T-helper 1 cell (primary cell): ENCODE measurements at regions not wholly inside any gene's neighbourhood (a gene's known extent, or its start where the extent isn't known, plus 50 kb on each side); places are given as distances from the start of the nearest gene placed in this dataset.
"Not testable (repeated sequence)": the region's sequence is repeated elsewhere in the genome, so short reads cannot be mapped to it uniquely, and the experiment has no call there.

Experiments used
- DNase-seq, 5 donors: peaks; one replicate each; pipeline ENCODE4 v3.0.0-alpha.2; 2012 to 2020

DNA sequence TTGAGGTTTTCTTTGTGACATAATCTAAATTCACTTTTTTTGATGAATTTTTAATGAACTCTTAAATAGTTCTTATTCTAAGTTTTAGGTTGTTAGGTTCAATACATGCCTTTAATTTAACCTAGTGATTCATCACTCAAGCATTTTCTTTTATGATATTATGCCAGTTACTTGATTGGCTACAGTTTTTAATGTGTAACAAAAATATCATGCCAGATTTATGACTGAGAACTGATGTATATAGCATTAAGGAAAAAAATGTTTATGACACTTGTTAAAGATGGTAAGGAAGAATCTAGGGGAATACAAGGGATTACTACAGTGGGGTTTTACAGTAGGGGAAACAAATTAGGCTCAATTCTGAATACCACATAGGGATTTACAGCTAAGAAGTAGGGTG, 103.1 kb downstream of the VGLL3 start:
- DNase-seq: no peak

DNA sequence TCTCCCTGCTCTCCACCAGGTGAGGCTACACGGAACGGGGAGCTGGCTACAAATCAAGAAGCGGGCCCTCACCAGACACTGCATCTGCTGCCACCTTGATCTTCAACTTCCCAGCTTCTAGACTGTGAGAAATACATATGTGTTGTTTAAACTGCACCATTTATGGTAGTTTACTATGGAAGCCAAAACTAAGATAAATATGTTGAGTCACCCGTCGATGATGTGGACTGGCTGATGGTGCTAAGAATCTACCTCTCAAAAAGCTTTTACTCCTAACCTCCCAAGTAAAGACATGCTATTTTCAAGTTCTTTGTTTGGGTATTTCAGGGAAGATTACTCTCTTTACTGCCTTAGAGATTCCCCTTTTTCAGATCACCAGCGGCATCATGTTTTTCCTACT, 110.9 kb downstream of the VGLL3 start:
- DNase-seq: no peak

DNA sequence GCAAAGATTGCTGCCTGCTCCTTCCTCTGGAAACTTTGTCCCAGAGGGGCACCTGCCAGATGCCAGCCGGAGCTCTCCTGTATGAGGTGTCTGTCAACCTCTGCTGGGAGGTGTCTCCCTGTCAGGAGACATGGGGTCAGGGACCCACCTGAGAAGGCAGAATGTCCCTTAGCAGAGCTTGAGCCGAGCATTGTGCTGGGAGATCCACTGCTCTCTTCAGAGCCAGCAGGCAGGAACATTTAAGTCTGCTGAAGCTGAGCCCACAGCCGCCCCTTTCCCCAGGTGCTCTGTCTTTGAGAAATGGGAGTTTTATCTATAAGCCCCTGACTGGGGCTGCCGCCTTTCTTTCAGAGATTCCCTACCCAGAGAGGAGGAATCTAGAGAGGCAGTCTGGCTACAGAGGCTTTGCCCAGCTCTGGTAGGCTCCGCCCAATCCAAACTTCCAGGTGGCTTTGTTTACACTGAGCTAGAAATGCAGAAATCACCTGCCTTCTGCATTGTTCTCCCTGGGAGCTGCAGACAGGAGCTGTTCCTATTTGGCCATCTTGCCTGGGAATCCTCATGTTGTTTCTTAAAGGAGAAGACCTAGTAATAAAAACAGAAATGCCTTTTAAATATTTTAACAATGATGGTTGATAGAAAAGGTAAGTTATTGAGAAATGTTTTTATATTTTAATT, 114.3 kb downstream of the VGLL3 start:
- not testable (repeated sequence) for DNase-seq

DNA sequence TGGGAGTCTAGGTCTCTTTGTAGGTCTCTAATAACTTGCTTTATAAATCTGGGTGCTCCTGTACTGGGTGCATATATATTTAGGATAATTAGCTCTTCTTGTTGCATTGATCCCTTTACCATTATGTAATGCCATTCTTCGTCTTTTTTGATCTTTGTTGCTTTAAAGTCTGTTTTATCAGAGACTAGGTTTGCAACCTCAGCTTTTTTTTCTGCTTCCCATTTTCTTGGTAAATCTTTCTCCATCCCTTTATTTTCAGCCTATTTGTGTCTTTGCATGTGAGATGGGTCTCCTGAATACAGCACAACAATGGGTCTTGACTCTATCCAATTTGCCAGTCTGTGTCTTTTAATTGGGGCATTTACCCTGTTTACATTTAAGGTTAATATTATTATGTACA, 116.2 kb downstream of the VGLL3 start:
- DNase-seq: not testable (repeated sequence)

DNA sequence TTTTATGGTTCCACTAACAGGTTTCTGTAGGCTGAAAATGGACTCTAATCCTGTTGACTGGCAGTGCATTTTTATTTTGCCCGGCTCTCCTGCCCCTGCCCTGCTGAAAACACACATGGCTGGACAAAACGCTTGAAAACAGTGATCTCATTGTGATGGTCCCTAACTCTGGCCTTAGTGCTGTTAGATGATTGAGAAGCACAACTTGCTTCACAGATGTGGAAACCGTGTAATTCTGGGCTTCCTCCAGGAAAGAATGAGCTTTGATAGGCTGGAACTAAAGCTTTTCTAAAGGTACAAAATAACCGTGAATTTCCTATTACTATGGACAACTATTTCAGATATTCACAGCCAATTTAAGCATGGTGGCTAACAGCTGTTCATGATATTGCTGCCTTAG, 121.4 kb downstream of the VGLL3 start:
- no peak for DNase-seq

DNA sequence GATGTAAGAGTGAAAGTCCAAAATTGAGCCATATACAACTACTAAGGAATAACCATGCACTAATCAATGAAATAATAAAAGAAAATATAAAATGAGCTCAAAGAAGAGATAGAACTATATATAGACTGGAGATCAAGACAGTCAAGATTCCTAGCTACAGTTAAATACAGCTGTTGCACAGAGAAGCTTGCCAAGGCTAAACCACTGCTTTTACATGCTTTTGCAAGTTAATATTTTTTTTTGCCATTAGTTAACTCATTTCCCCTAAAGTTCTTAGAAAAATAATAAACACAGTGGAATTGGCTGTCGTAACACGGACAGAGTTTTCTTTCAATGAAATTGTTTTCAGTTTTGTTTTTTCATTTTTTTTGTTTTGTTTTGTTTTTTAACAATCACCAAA, 123.0 kb downstream of the VGLL3 start:
- DNase-seq: no peak

DNA sequence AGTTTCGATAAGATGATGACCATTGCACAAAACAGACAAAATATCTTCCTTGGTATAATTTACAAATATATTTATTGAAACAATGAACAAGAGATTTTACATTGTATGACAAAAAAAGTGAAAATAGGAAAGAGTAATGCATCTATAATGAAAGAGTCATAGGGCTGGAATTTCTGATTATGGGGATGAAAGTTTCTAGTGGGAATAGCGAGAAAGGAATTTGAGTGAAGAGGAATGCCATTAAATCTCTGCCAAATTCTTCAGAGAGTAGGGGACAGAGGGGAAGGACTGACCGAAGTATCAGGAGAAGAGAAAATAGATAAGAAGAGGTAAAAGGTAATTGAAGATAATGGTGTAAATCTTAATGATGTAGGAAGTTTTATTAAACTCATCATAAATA, 125.4 kb downstream of the VGLL3 start:
- DNase-seq: no peak

DNA sequence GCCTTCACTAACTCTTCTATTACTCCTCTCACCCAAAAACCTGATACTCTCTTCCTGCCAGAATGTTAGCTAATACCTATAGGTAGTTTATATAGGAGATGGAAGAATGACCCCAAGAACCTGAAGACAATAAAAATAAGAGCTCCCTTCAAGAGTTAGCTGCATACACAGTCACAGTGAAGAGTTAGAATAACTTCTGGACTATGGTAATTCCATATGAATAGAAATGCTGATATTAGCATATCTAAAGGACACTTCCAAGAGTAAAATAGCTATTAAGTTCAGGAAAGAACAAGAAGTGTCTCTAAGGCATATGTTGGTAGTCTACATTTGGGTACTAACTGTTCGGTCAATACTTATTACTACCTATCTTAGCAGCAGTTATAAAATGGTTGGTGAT, 134.2 kb downstream of the VGLL3 start:
- DNase-seq: no peak

DNA sequence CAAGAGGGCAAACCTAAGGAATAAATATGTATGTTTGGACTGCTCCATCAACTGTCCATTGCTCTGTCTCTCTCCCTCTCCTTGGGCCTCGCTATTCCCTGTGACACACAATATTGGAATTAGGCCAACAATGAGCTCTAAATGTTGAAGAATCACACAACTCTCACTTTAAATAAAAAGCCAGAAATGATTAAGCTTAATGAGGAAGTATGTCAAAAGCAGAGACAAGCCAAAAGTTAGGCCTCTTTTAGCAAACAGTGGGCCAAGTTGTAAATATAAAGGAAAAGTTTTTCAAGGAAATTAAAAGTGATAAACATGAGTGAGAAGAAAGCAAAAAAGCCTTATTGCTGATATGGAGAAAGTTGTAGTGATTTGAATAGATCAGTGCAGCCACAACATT, 141.0 kb downstream of the VGLL3 start:
- DNase-seq: no peak

DNA sequence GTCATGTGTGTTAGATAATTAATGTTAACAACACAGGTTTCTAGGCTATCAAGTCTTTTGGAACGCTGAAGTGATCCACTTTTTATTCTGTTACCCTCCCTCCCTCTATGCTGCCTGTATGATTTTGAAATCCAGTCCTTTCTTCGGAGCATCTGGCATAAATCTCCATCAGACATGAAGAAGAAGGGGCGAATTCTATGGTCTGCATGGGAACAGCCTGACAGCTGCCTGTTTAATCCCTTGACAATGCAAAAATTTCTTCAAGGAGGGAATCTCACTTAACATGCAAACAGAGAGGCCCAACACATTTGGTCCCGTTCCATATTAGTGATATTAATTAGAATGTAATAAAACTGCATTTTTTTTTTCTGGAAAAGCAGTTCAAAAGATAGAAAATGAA, 145.2 kb downstream of the VGLL3 start:
- no peak for DNase-seq

DNA sequence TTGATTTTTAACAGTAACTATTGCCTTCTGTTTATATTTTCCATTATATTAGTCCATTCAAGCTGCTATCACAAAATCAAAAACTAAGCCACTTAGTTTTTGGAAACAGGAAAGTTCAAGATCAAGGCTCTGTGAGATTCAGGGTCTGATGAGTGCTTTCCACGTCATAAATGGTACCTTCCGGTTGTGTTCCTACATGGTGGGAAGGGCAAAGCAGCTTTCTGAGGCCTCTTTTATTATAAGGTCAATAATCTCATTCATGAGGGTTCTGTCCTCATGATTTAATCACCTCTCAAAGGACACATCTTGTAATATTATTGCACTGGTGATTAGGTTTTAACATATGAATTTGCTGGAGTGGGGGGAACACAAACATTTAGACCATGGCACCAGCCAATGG, 152.0 kb downstream of the VGLL3 start:
- DNase-seq: no peak

DNA sequence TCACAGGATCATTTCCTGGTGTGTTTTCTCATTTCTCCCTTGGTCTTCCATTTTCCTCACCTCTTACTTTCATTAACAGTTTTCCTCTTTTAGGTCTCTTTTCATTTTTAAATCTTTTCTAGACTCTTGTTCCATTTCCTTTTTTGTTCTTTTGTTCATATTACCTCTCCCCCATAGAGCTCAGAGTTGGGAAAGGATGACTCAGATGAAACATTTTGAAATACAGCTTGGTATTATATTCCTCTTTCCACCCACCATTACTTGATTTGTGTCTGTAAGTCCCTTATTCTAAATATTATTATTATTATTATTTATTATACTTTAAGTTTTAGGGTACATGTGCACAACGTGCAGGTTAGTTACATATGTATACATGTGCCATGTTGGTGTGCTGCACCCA, 153.1 kb downstream of the VGLL3 start:
- DNase-seq: no peak

DNA sequence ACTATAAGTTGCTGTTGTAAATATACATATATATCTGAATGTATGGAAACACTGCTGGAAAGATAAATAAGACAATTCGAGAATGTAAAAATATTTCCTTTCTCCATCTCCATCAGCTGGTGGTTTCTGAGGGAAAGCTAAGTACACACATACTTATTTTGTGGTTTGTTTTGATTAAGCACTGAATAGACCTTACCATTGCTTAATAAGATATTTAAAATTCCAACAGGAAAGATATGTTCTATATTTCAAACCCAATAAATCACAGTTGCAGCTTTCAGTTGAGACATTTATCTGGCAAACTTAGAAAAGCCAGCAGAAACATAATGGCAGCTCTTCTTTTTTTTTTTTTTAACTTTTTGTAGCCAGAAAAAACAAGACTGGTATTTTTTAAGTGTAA, 160.4 kb downstream of the VGLL3 start:
- no peak for DNase-seq

DNA sequence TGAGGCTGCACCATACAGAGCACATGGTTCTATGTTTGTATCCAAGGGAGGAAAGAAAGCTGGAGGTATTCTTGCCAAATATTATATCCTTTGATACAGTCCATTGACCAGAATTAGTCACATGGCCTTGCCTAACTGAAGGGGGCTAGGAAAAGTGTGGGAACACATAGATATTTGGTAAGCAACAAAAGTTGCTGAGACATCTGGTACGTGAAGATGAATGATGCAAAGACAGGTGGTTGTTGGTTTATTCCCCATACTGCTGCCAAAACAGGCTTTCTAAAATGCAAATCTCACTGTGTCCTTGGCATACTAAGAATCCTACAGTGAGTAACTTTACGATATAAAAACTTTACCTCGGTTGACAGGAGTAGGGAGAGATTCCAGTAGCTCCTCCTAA, 162.2 kb downstream of the VGLL3 start:
- no peak for DNase-seq

DNA sequence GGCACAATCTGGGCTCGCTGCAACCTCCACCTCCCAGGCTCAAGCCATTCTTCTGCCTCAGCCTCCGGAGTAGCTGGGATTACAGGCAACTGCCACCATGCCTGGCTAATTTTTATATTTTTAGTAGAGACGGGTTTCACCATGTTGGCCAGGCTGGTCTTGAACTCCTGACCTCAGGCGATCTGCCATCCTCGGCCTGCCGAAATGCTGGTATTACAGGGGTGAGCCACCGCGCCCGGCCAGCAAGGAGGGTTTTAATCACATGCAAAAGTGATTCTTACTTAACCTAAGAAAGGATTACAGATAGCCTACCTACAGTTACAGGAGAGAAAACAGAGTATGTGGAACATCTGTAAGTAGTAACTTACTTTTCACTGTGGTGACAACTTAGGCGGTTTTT, 163.4 kb downstream of the VGLL3 start:
- DNase-seq: not testable (repeated sequence)

DNA sequence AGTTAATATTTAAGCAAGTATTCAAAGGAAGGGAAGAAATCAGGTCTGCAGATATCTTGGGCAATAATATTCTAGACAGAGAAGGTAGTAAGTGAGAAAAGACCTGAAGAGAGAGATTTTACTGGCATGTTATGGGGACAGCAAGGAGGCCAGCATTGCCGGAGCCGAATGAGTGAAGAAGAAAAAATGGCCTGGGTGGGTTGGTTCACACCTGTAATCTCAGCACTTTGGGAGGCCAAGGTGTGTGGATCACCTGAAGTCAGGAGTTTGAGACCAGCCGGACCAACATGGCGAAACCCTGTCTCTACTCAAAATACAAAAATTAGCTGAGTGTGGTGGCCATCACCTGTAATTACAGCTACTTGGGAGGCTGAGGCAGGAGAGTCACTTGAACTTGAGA, 164.7 kb downstream of the VGLL3 start:
- no peak for DNase-seq

DNA sequence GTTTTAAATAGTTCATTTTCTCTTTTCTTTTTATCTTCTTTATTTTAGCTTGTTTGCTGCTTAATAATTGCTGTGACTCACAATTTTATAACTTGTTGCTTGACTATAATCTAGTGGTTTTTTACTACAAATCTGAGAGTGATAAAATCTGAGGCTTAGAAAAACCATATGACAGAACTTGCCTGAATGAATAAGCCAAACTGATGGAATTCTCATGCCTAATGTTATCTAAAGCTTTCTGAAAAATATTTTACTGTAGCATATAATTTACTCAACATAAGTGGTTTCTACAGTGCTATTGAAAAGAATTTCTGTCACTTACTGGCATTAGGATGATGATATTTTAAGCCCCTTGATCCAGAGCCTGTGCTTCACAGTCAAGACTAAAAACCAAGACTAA, 175.1 kb downstream of the VGLL3 start:
- DNase-seq: no peak

DNA sequence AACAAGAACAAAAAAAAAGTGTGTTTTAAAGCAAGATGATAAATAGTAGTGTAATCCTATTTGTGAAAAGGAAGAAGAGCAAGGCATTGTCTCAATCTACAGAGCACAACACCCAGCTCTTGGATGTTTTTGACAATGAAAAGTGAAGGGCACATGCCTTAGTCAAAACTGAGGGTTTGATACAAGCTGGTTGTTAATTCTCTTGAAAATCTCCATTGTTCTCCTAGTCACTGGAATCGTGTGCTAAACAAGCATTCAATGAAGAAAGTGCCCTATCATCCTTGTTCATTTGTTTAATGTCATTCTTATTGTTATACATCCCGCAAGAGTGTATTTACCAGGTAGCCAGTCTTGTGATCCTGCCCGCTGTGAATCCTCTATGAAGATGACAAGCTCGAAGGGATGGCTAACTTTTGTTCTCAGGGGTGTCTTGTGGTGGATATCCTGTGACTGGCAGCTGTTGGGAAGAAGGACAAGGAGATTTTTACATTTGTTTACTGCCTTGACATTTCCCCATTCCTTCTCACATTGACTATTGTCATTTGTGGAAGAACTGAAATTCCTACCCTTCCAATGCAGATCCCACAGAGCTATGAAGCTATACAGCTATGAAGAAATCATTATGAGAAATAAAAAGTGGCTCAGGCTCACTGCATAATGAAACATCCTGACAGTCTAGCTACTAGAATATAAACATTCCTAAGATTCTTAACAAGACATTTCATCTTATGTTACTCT, 175.9 kb downstream of the VGLL3 start:
- no peak for DNase-seq

DNA sequence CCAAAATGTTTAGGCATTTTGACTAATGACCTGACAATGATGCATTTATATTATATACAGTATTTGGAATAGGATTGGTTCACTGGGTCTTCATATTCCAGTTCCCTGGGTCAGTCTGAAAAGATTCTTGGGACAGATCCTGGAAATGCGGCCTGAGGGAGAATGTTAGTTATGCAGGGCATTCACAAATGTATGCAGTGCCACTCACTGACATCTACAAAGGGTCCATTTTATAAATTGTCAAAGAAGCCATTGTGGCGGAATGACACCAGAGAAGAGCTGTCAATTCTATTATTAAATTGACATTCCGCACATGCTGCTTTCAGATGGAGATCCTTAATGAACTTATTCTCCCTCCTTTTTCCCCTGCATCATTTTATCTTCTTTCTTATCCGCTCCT, 176.6 kb downstream of the VGLL3 start:
- no peak for DNase-seq

DNA sequence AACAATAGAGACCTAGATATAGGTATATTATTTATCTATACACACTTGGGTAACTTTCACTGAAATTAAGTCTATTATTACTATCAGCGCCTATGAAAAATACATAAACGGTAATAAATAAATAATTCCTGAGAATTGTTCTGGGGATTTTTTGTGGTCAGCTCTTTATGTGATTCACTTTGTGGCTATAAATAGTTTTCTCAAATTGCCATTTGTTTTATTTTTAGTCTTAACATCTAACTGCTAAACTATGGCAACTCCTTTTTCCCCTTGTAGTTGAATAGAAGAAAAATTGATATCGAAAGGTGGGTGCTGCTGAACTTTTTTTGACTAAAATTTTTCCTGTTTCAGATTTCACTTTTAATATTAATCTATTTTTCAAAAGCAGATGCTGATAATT, 189.0 kb downstream of the VGLL3 start:
- DNase-seq: no peak

DNA sequence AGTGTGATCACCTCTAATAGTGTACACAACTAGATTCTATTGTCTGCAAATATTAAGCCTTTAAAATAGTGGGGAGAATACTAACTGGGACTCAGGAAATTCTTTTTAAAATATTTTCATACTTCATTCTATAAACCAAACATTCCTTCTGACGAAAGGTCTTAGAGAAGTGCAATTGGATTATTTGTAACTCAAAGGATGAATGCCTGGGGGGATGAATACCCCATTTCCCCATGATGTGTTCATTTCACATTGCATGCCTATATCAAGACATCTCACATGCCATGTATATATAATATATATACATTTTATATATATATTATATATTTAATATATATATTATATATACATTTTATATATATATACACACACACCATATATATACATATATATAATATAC, 189.9 kb downstream of the VGLL3 start:
- DNase-seq: no peak

DNA sequence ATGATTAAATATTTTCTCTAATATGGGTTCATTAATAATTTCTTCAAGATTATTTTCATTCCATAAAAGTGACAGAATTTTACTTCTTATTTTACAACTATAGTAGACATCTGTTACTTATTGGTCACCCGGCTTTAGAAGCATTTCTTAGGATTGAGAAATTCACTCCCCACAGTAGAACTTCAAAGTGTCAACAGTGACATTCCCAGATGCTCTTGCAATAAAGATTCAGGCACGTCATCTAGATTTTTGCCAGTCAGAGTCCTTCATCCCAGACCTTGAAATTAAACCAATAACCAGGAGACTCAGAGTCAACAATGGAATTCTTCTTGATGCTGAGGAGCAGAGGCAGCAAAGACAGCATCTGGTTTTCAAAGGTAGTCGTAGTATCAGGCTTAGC, 190.8 kb downstream of the VGLL3 start:
- no peak for DNase-seq

DNA sequence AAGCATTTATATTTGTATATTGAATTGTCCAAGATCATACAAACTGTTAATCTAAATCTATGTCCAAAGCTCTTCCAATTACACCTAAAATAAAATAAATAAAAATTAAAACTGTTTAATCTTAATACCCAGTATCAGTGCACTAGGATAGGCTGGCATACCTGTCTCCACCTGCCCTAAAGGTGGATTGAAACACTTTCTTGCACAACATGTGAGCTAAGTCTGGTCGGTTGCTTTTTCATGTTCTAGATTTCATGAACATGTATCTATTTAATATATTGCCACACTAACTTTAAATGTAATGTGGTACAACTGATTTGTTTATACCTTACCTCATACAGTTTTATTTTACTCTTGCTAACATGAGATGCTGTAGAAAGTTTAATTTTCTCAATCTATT, 193.0 kb downstream of the VGLL3 start:
- DNase-seq: no peak

DNA sequence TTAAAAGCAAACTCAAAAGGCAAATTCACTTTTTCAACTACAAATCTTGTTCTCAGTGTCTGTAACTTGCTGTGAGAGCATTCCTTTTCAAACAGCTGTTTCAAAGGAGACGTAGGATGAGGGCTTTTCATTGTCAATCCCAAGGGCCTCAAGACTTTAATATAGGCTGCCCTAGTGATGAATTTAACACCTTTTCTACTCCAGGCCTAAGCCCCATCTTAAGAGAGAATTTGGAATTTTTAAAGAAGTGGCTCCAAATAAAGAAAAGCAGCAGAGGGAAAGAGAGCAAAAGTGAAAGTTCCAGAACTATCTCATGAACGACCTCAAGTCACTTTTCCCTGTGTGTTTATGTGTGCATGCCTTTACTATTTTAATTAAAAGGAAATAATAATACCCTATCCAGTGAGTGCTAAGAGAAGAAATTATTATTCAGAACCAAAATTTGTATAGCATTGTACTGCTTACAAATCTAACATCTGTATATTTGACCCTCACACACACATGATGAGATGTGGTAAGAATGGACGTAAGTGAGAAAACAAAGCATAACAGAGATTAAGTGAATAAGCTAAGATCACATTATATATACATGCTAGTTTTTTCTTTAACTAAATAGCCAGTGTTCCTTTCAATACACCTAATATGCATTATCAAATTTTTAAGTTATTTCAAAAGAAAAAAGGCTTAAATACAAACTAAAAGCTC, 196.4 kb downstream of the VGLL3 start:
- DNase-seq: no peak
